ENCODE measurements at regions not wholly inside any gene's neighbourhood (a gene's known extent, or its start where the extent isn't known, plus 50 kb on each side); places are given as distances from the start of the nearest gene placed in this dataset.

GRCh38 chrX:139106069-139106468 is 394.6 kb upstream of the FGF13 start:
- no peak for DNase-seq

- no peak for DNase-seq
Observed at GRCh38 chrX:139094671-139095592, 383.4 kb upstream of the FGF13 start.

GRCh38 chrX:139093201-139093600 is 381.7 kb upstream of the FGF13 start:
- DNase-seq: no peak

GRCh38 chrX:139091878-139092277 is 380.4 kb upstream of the FGF13 start:
- DNase-seq: no peak

- DNase-seq: no peak
Observed at GRCh38 chrX:139091066-139091465, 379.5 kb upstream of the FGF13 start.

- DNase-seq: no peak
Observed at GRCh38 chrX:139086246-139086645, 374.7 kb upstream of the FGF13 start.

GRCh38 chrX:139085404-139085803 is 373.9 kb upstream of the FGF13 start:
- DNase-seq: no peak

GRCh38 chrX:139083191-139083590 is 371.7 kb upstream of the FGF13 start:
- DNase-seq: no peak

- DNase-seq: no peak
Observed at GRCh38 chrX:139081965-139082364, 370.4 kb upstream of the FGF13 start.

- no peak for DNase-seq
Observed at GRCh38 chrX:139079789-139080188, 368.3 kb upstream of the FGF13 start.

GRCh38 chrX:139078761-139079280 is 367.3 kb upstream of the FGF13 start:
- DNase-seq: no peak

- no peak for DNase-seq
Observed at GRCh38 chrX:139078342-139078741, 366.8 kb upstream of the FGF13 start.

GRCh38 chrX:139077281-139078250 is 366.0 kb upstream of the FGF13 start:
- DNase-seq: no peak

GRCh38 chrX:139063364-139063763 is 351.8 kb upstream of the FGF13 start:
- no peak for DNase-seq

- DNase-seq: no peak
Observed at GRCh38 chrX:139058831-139059495, 347.4 kb upstream of the FGF13 start.

GRCh38 chrX:139052461-139052860 is 340.9 kb upstream of the FGF13 start:
- no peak for DNase-seq

GRCh38 chrX:139049465-139049864 is 337.9 kb upstream of the FGF13 start:
- DNase-seq: no peak

- DNase-seq: no peak
Observed at GRCh38 chrX:139044680-139045079, 333.2 kb upstream of the FGF13 start.

GRCh38 chrX:139039041-139039440 is 327.5 kb upstream of the FGF13 start:
- DNase-seq: no peak

GRCh38 chrX:139026811-139027210 is 315.3 kb upstream of the FGF13 start:
- no peak for DNase-seq

- no peak for DNase-seq
Observed at GRCh38 chrX:139026406-139026805, 314.9 kb upstream of the FGF13 start.

GRCh38 chrX:139025816-139026215 is 314.3 kb upstream of the FGF13 start:
- no peak for DNase-seq

GRCh38 chrX:139023531-139023930 is 312.0 kb upstream of the FGF13 start:
- DNase-seq: no peak
